Glutamatergic neuron (in vitro differentiated cells): ENCODE measurements at regions not wholly inside any gene's neighbourhood (a gene's known extent, or its start where the extent isn't known, plus 50 kb on each side); places are given as distances from the start of the nearest gene placed in this dataset.

ENCODE experiments used
- DNase-seq: peaks from one replicate; pipeline ENCODE4 v3.0.0; 2022
- H3K27ac Mint-ChIP-seq: one replicate; pipeline ENCODE4 v1.8.0; 2020; ENCODE audit warnings: mild to moderate bottlenecking, mixed read lengths, inconsistent platforms; ENCODE audit not compliant: unreplicated experiment
- H3K27me3 Mint-ChIP-seq: one replicate; pipeline ENCODE4 v1.8.0; 2020; ENCODE audit warnings: mild to moderate bottlenecking, moderate library complexity, mixed read lengths, inconsistent platforms; ENCODE audit not compliant: unreplicated experiment
- H3K36me3 Mint-ChIP-seq: one replicate; pipeline ENCODE4 v1.8.0; 2020; ENCODE audit warnings: mild to moderate bottlenecking, mixed read lengths, inconsistent platforms; ENCODE audit not compliant: unreplicated experiment
- H3K4me1 Mint-ChIP-seq: one replicate; pipeline ENCODE4 v1.8.0; 2020; ENCODE audit warnings: mild to moderate bottlenecking, low read depth, mixed read lengths, inconsistent platforms; ENCODE audit not compliant: unreplicated experiment
- H3K4me3 Mint-ChIP-seq: one replicate; pipeline ENCODE4 v1.8.0; 2020; ENCODE audit warnings: mild to moderate bottlenecking, mixed read lengths, inconsistent platforms; ENCODE audit not compliant: unreplicated experiment
- H3K9me3 Mint-ChIP-seq: one replicate; pipeline ENCODE4 v1.8.0; 2020; ENCODE audit warnings: mild to moderate bottlenecking, moderate library complexity, mixed read lengths, inconsistent platforms; ENCODE audit not compliant: unreplicated experiment
- TF ChIP-seq, protein P1 (sequence below): fragments of 200-600 bp; sonication (generic); IDR thresholded peaks from one replicate; pipeline ENCODE4 v1.5.0; 2021; ENCODE audit not compliant: partially characterized antibody, unreplicated experiment

DNA sequence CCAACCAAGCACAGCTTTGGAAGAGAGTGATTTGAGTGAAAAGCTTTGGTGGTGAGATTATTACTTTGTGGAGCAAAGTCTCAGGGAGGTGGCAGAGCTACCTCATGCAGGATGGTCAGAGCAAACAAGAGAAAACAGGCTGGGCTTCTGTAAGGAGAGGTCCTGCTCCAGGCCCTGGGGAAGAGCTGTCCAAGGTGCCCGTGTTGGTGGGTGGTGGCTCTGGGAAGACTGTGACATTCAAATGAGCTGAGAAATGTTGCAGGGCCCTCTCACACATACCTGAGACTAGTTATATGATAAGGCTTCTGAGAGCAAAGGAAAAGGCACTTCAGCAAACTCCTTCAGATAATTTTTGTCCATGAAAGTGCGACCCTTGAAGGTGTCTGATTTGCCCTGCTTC is 205.5 kb upstream of the SOX21 start:
- no peak for DNase-seq
- H3K4me3 Mint-ChIP-seq = no peak overlapping the region
- TF ChIP-seq, protein P1, sequence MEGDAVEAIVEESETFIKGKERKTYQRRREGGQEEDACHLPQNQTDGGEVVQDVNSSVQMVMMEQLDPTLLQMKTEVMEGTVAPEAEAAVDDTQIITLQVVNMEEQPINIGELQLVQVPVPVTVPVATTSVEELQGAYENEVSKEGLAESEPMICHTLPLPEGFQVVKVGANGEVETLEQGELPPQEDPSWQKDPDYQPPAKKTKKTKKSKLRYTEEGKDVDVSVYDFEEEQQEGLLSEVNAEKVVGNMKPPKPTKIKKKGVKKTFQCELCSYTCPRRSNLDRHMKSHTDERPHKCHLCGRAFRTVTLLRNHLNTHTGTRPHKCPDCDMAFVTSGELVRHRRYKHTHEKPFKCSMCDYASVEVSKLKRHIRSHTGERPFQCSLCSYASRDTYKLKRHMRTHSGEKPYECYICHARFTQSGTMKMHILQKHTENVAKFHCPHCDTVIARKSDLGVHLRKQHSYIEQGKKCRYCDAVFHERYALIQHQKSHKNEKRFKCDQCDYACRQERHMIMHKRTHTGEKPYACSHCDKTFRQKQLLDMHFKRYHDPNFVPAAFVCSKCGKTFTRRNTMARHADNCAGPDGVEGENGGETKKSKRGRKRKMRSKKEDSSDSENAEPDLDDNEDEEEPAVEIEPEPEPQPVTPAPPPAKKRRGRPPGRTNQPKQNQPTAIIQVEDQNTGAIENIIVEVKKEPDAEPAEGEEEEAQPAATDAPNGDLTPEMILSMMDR = no peak
- no peaks in the 10 kb centered on the region for H3K9me3 Mint-ChIP-seq
- peaks cover 6% of the 10 kb centered on the region for H3K4me1 Mint-ChIP-seq
- no peaks in the 10 kb centered on the region for H3K36me3 Mint-ChIP-seq
- H3K27ac Mint-ChIP-seq = no peak overlapping the region
- H3K27me3 Mint-ChIP-seq = peaks cover 5% of the 10 kb centered on the region

DNA sequence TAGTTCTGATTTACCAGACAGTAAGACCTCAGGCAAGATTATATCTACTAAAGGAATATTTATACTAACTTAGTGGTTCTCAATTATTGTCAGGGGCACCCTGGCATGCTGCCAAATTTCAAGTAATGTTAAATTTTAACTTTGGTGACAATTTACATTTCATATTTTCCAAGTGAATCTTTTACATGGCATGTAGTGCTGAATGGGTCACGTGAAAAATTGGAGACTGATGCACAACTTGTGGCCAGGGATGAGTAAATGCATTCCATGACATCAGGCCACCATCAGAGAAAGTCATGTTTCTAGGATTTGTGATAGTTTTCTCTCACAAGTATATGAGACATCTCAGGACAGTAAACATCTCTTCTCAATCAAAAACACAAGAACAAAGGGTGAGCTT is 202.6 kb upstream of the SOX21 start:
- Mint-ChIP-seq H3K4me3 (no peak overlapping the region), H3K27me3 (no peaks in the 10 kb centered on the region), H3K4me1 (peaks cover 2% of the 10 kb centered on the region), H3K9me3 (no peaks in the 10 kb centered on the region), H3K36me3 (no peaks in the 10 kb centered on the region), H3K27ac (no peak overlapping the region)
- TF ChIP-seq, protein P1 = no peak
- no peak for DNase-seq

GRCh38 chr13:94906605-94907004 is 194.3 kb upstream of the SOX21 start:
- Mint-ChIP-seq H3K4me1 (no peaks in the 10 kb centered on the region), H3K36me3 (no peaks in the 10 kb centered on the region), H3K27me3 (no peaks in the 10 kb centered on the region), H3K4me3 (no peak overlapping the region), H3K9me3 (no peaks in the 10 kb centered on the region), H3K27ac (no peak overlapping the region)
- DNase-seq = no peak
- TF ChIP-seq, protein P1 = no peak

GRCh38 chr13:94902722-94903407 is 190.5 kb upstream of the SOX21 start:
- Mint-ChIP-seq H3K4me1 (no peaks in the 10 kb centered on the region), H3K27ac (no peak overlapping the region), H3K27me3 (no peaks in the 10 kb centered on the region), H3K4me3 (no peak overlapping the region), H3K36me3 (no peaks in the 10 kb centered on the region), H3K9me3 (no peaks in the 10 kb centered on the region)
- TF ChIP-seq, protein P1 = no peak
- DNase-seq = no peak

GRCh38 chr13:94901070-94901469 is 188.7 kb upstream of the SOX21 start:
- Mint-ChIP-seq H3K9me3 (no peaks in the 10 kb centered on the region), H3K36me3 (no peaks in the 10 kb centered on the region), H3K27ac (no peak overlapping the region), H3K4me1 (no peaks in the 10 kb centered on the region), H3K4me3 (no peak overlapping the region), H3K27me3 (peaks cover 2% of the 10 kb centered on the region)
- no peak for DNase-seq
- TF ChIP-seq, protein P1 = no peak
